Neuron (in vitro differentiated cells): ENCODE measurements at regions not wholly inside any gene's neighbourhood (a gene's known extent, or its start where the extent isn't known, plus 50 kb on each side); places are given as distances from the start of the nearest gene placed in this dataset.

Source experiments
- H2AFZ ChIP-seq: one replicate; pipeline ENCODE4 v1.6.1; 2013; ENCODE audit warnings: low read depth, mild to moderate bottlenecking, inconsistent platforms, low read length, moderate library complexity
- H3K27me3 ChIP-seq: one replicate; pipeline ENCODE4 v1.6.1; 2013; ENCODE audit warnings: low read length; ENCODE audit not compliant: insufficient read depth
- H3K36me3 ChIP-seq: one replicate; pipeline ENCODE4 v1.6.1; 2013; ENCODE audit warnings: low read length; ENCODE audit not compliant: insufficient read depth
- H3K4me1 ChIP-seq: one replicate; pipeline ENCODE4 v1.6.1; 2013; ENCODE audit warnings: low read length; ENCODE audit not compliant: insufficient read depth
- H3K4me3 ChIP-seq: 2 replicates; pipeline ENCODE4 v1.5.1; 2013; ENCODE audit warnings: mild to moderate bottlenecking, low read length, moderate library complexity
- H3K9me3 ChIP-seq: one replicate; pipeline ENCODE4 v1.6.1; 2013; ENCODE audit warnings: low read length

DNA sequence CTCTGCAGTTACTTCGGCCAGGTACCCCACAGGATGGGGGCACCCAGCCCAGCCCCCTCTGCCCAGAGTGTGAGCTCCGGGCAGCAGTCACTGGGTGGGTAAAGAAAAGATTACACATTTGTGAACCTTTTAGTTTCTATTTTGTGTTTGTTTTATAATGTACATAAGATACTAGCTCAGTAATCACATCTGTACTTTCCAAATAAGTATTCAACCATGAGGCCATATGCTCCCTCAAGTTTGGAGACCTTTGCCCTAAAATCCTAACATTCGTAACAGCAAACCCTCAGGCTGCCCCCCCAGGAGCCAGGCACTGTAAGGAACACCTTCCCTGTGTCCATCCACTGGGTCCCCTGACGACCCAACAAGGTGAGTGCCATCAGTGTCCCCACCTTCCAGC is 68.3 kb upstream of the SLC6A6 start:
- Histone ChIP-seq H2AFZ (no peak overlapping the region), H3K4me1 (no peaks in the 10 kb centered on the region), H3K36me3 (no peaks in the 10 kb centered on the region), H3K4me3 (no peak overlapping the region), H3K9me3 (no peaks in the 10 kb centered on the region), H3K27me3 (no peaks in the 10 kb centered on the region)

DNA sequence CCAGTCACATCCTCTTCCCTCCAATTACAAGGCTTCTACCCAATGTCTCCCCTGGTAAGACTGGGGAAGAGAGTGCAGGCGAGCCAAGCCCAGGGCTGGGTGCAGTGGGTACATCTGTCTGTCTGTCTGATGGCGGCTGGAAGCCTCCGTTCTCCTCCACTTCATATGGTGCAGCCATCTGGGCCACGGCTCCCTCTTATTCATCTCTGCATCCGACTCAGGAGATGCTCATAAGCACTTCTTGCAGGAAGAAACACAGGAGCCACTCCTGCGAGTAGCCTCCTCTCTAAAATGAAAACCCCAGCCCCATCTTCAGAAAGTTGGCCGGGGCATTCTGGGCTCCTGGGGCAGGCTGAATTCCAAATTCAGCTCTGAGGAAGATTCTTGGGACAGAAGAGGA is 67.5 kb upstream of the SLC6A6 start:
- Histone ChIP-seq H3K27me3 (no peaks in the 10 kb centered on the region), H2AFZ (no peak overlapping the region), H3K4me1 (no peaks in the 10 kb centered on the region), H3K36me3 (no peaks in the 10 kb centered on the region), H3K9me3 (no peaks in the 10 kb centered on the region), H3K4me3 (no peak overlapping the region)

DNA sequence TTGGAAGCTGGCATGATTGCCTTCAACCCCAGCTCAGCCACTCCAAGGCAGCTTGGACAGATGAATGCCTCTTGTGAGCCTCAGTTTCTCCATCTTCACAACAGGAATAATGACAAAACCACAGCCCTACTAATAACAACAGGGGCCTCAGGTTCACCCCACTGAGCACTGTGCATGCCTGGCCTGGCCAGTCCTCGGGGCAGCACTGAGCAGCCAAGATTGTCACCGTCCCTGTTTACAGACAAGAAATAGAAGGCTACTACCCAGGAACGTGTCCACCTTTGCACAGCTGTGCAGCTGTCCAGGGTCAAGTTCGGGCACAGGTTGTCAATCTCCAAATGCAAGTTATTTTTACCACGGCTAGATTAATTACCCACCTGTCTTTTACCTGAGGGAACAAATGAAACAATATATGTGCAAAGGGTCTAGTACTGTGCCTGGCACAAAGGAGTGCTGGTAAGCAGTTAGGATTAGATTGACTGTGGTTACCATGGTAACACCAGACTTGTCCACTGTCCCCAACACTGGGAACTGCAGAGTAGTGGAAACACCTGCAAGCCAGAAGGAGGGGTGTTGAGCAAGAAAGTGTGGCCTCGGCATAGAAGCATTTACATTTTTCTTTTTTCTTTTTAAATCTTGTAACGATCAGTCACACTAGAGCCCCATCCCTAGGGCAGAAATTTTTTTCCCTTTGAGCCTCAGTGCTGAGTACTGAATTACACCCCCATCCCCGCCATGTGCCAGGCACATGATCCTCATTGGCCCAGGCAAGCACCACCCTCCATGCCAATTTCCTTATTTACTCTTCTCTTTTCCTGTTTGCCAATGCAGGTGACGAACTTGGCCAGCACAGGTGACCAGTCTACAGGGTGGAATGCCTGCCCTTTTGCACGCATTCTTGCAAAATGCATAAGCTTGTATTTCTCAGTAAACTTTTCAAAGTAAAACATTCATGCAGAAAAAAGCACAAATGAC is 66.3 kb upstream of the SLC6A6 start:
- Histone ChIP-seq H2AFZ (no peak overlapping the region), H3K4me3 (no peak overlapping the region), H3K4me1 (no peaks in the 10 kb centered on the region), H3K9me3 (no peaks in the 10 kb centered on the region), H3K27me3 (no peaks in the 10 kb centered on the region), H3K36me3 (no peaks in the 10 kb centered on the region)

DNA sequence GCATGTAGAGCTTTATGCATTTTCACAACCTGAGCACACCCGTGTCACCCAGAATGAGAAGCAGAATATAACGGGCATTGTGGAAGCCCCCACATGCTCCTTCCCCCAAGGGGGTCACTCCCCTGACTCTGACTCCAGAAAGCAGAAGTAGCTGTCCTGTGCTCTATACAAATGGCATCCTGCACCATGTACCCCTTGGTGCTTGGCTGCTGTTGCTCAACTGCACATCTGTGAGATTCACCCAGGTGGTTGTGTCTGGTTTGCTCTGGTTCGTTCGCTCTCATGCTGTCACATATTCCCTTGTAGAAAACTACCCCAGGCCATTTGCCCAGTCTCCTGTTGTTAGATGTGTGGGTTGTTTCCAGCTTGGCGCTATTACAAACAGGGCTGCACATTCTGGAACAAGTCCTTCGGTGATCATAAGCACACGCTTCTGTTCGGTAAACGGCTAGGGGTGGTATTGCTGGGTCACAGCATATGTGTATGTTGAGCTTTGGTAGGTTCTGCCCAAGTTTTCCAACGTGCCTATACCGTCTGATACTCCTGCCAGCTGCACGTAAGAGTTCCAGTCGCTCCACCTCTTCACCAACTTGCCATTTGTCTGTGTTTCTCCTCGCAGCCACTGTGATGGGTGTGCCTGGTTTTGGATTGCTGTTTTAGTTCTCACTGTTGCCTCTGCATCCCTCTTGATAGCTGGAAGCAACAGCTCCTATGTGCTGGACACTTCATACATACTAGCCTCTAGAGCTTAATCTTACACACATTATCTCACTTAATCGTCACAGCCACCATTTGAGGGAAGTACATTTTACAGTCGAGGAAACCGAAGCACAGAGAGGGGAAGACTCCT is 65.4 kb upstream of the SLC6A6 start:
- H3K4me1 ChIP-seq = no peaks in the 10 kb centered on the region
- no peaks in the 10 kb centered on the region for H3K36me3 ChIP-seq
- H3K4me3 ChIP-seq = no peak overlapping the region
- no peaks in the 10 kb centered on the region for H3K9me3 ChIP-seq
- no peaks in the 10 kb centered on the region for H3K27me3 ChIP-seq
- no peak overlapping the region for H2AFZ ChIP-seq

DNA sequence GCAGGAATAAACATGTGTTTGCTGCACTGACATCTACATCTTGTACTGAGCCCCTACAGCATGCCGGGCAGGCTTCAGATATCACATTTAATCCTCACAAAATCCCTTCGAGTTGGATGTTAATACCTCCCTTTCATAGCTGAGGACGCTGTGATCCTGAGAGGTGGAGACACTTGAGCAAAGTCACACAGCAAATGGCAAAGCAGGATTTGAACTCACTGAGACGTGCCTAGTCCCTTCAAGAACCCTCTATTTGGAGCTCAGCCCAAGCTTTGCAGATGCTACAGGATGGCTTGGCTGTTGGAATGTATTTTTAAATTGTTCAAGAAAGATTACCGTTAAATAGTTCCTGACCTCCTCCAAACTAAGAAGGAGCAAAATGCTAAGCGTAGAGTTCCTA is 64.6 kb upstream of the SLC6A6 start:
- Histone ChIP-seq H2AFZ (no peak overlapping the region), H3K9me3 (no peaks in the 10 kb centered on the region), H3K27me3 (no peaks in the 10 kb centered on the region), H3K4me3 (no peak overlapping the region), H3K36me3 (no peaks in the 10 kb centered on the region), H3K4me1 (no peaks in the 10 kb centered on the region)

DNA sequence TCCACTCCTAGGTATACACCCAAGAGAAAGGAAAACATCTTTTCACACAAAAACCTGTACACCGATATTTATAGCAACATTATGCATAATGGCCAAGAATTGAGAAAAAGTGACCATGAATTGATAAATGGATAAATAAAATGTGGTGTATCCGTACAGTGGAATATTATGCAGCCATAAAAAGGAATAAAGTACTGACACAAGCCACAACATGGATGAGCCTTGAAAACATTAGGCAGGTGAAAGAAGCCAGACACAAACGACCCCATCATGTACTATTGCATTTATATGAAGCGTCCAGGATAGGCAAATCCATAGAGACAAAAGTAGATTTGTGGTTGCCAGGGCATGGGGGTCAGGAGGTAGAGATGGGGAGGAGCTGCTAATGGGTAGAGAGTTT is 64.2 kb upstream of the SLC6A6 start:
- no peak overlapping the region for H3K4me3 ChIP-seq
- no peak overlapping the region for H2AFZ ChIP-seq
- no peaks in the 10 kb centered on the region for H3K9me3 ChIP-seq
- no peaks in the 10 kb centered on the region for H3K27me3 ChIP-seq
- no peaks in the 10 kb centered on the region for H3K36me3 ChIP-seq
- no peaks in the 10 kb centered on the region for H3K4me1 ChIP-seq

DNA sequence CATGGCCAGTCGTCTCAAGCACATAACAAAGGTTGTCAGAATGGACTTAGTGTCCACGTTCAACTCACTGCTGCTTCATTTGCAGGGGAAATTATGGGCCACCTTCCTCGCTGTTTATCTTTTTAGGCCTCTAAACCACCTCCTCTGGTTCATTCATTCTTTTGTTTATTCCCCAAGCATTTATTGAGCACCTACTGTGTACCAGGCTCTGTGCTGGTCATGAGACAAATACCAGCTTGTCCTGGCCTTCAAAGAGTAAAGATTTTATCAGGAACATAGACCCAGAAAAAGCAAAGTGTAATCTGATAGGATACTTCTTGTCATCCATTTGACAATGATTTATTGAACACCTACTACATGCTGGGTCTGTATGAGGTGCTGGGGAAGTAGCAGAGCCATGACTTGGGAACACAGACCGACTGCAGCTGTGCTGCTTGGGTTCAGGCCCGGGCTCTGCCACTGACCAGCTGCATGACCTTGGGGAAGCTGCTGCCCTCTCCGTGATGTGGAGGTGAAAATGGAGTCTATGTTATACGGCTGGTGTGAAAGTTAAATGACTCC is 63.4 kb upstream of the SLC6A6 start:
- Histone ChIP-seq H3K4me1 (no peaks in the 10 kb centered on the region), H3K9me3 (no peaks in the 10 kb centered on the region), H2AFZ (no peak overlapping the region), H3K4me3 (no peak overlapping the region), H3K36me3 (no peaks in the 10 kb centered on the region), H3K27me3 (no peaks in the 10 kb centered on the region)

DNA sequence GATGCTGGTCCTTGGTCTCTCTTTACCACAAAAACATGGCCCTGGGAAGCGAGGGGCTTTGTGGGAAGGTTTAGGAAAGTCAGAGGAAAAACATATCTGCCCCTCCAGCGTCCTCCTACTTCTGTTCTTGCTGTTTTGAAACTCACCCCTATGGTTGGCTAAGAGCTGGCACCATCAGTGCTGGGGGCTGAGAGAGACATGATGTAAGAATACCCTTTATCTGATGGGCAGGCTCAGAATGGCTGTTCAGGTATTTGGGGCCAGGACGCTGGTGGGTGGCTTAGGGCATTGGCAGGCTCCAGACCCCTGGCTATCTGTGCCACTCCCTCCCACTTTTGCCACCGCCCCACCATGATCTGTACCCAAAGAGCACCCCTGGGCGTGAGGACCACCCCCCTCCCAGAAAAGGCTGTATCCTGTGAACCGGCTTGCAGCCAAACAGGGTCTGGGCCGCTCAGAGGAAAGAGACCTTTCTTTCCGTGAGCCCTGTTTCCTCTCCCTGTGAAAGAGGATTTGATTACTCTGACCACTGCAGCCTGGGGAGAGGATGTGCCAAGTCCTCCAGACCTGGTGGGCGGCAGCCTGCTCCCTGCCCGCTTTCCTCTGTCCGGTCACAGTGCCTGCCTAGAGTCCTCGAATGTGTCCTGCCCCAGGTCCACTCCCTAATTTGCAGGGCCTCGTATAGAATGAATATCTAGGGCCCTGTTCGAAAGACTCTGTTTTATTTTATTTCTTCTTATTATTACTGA is 61.3 kb upstream of the SLC6A6 start:
- Histone ChIP-seq H3K4me1 (peaks cover 3% of the 10 kb centered on the region), H3K27me3 (no peaks in the 10 kb centered on the region), H2AFZ (no peak overlapping the region), H3K36me3 (no peaks in the 10 kb centered on the region), H3K4me3 (no peak overlapping the region), H3K9me3 (no peaks in the 10 kb centered on the region)

DNA sequence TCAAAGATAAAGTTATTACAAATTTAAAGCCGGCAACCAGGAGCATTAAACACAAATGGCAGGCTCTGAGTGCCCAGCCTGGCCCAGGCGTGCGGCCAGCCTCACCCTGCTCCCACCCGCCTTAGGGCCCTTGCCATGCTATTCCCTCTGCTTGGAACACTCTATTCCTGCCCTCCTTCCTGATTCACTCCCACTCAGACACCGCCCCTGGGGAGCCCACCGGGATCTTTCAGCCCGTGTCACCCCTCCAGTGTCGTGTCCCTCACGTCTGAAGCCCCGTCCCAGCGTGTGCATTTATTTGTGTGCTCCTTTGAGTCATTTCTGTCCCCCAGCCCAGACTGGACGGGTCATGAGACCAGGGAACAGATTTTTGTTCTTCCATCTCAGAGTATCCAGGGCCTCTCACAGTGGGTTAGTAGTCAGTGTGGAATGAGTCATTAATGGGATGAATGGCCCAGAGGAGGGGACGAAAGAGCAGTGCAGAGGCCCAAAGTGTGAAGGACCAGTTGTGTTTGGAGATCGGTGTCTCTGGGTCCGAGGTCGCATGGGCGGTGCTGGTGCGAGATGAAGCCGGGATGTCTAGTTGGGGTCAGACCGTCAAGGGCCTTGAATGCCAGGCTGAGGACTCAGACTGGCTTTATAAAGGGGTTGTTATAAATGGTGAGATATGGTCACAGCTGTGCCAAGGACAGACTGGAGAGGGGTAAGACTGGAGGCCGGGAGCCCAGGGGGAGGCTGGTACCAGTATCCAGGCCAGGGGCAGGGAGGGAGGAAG is 58.9 kb upstream of the SLC6A6 start:
- Histone ChIP-seq H3K9me3 (no peaks in the 10 kb centered on the region), H3K36me3 (no peaks in the 10 kb centered on the region)

DNA sequence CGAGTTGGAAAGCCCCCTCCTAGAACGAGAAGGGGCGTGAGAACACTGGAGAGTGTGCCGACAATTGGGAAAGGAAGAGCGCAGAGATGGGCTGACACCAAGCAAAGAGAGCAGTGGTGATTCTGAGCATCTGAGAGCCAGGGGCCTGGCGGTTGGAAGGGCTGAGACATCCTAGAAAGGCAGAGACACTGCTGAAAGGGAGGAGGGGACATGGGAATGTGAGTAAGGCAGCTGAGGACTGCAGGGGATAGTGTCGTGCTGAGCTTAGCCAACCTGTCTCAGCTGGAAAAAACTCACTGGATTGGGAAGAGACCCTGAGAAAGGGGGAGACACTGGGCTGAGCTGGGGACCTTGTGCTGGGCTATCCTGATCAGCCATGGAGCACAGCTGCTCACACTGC is 58.1 kb upstream of the SLC6A6 start:
- Histone ChIP-seq H3K27me3 (peaks cover 4% of the 10 kb centered on the region), H3K9me3 (no peaks in the 10 kb centered on the region), H3K4me3 (no peak overlapping the region), H3K36me3 (no peaks in the 10 kb centered on the region), H2AFZ (no peak overlapping the region), H3K4me1 (peaks cover 3% of the 10 kb centered on the region)

More for the DNA sequence above, 58.9 kb upstream of the SLC6A6 start:
- Histone ChIP-seq H2AFZ (no peak overlapping the region), H3K27me3 (peaks cover 4% of the 10 kb centered on the region), H3K4me3 (no peak overlapping the region), H3K4me1 (peaks cover 3% of the 10 kb centered on the region)

DNA sequence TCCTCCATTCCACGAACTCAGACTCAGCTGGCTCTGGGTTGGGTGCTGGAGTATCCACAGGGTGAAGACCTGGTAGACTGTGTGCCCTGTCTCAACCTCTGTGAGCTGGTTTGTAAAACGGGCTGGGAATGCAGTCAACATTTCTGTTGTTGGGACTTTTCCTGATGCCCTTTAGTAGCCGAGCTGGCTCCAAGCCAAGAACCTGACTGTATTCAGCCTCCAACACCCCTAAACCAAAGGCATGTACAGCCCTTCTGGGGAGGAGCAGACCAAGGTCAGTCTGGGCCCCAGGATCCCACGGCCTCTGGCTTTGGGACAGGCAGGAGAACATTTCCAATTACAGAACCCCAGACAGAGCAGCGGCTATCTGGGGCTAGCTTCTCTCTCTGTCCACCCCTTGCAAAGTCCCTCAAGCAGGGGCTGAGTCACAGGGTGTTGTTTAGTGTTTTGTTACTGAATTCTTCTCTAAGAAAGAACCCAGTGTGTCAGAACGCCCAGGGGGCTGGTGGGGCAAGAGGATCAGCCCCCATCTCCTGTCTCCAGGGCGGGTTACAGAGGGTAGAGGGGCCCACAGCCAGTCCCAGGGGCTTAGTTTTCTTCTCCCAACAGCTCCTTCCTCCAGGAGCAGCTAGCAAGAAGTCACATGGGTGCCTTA is 56.8 kb upstream of the SLC6A6 start:
- Histone ChIP-seq H3K4me1 (peaks cover 3% of the 10 kb centered on the region), H3K27me3 (peaks cover 4% of the 10 kb centered on the region), H3K36me3 (no peaks in the 10 kb centered on the region), H3K4me3 (no peak overlapping the region), H2AFZ (no peak overlapping the region), H3K9me3 (no peaks in the 10 kb centered on the region)

DNA sequence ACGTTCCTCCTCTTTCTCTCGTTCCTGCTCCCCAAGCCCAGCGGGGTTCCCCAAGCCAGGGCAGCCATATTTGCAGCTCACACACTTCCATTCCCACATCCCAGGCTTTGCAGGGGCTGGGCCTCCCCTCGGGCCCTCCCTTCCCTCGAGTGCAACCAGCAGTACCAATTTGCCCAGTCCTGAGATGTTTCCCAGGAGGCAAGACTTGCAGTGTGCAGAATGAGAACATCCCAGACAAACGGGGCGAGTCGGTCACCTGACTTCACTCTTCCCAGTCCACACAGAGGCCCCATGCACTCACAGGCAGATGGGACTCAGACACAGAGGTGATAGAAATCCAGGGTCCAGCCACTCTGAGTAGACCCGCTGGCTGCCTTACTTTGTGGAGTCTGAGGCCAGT is 56.2 kb upstream of the SLC6A6 start:
- peaks cover 3% of the 10 kb centered on the region for H3K4me1 ChIP-seq
- no peaks in the 10 kb centered on the region for H3K9me3 ChIP-seq
- no peak overlapping the region for H2AFZ ChIP-seq
- peaks cover 4% of the 10 kb centered on the region for H3K27me3 ChIP-seq
- no peak overlapping the region for H3K4me3 ChIP-seq
- no peaks in the 10 kb centered on the region for H3K36me3 ChIP-seq
